ENCODE measurements at regions not wholly inside any gene's neighbourhood (a gene's known extent, or its start where the extent isn't known, plus 50 kb on each side); places are given as distances from the start of the nearest gene placed in this dataset.

DNA sequence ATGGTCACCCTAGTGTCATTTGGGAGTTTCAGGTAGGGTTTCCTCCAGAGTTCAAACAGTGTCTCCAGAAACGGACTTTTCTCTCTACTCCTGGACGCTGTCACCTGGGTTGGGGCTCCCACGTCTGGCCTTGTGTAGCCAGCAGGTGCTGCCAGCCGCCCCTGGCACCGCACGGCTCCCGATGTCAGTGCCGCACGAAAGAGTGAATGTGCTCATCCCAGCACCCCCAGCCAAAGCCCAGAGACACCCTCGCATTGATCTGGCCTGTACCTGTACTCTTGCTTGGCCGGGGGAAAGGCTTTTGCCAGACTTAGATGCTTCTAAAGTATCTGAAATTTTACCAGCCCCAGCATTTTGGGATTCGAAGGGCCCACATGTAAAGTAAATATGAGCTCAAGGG is 351.9 kb downstream of the C16orf95 start:
- no peak for DNase-seq

DNA sequence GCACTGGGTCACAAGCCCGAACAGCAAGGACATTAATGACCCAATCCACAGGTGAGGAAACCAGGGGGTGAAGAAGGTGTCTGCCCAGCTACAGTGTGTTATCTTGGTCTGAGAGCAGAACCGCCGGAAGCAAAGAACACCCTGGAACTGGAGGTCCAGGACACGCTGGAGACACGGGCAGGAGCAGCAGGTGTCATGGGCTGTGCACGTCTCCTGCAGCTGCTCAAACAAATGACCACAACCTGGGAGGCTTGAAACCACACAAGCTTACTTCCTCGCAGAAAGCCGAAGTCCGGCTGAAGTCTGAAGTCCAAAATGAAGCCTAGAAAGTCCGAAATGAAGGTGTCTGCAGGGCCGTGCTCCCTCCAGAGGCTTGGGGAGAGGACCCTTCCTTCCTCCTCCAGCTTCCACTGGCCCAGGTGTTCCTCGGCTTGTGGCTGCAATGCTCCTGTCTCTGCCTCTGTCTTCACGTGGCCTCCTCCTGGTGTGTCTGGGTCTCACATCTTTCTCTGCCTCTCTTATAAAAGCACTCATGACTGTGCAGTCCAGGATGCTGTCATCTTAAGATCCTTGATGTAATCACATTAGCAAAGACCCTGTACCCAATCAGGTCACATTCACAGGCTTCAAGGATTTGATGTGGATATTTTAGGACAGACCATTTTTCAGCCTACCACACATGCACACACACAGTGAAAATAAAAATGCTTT is 351.2 kb downstream of the C16orf95 start:
- DNase-seq, result no peak

GRCh38 chr16:86966777-86967176 is 350.4 kb downstream of the C16orf95 start:
- no peak for DNase-seq

DNA sequence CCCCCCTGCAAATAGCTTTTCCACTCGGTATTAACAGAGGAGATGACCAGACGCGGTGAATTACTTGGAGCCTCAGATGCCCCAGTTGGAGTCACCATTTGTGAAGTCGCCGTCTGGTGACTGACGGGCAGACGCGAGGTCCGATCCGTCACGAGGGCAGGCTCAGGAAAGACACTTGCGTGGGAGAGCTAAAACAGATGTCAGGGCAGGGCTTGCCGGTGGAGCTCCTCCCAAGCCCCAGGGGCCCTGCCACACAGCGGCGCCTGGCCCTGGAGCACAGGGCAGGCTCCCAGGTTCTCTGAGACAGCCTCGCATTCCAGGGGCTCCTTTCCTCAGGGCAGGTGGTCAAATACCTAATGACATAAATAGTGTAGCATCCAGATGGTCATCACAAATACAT is 348.3 kb downstream of the C16orf95 start:
- DNase-seq, result no peak

GRCh38 chr16:86969716-86970115 is 347.5 kb downstream of the C16orf95 start:
- no peak for DNase-seq

DNA sequence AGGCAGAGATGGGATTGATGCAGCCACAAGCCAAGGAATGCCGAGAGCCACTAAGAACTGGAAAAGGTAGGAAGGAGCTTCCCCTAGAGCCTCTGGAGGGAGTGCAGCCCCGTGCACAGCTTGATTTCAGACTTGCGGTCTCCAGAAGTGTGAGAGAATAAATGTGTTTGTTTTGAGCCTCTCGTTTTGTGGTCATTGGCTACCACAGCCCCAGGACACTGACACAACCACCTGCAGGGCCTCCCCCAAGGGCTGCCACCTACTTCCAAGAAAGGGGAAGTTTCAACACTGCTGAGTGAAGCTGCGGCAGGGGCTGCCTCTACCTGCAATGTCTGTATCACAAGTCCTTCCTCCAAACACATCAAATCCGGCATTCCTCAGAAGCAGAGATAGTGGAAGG is 346.9 kb downstream of the C16orf95 start:
- DNase-seq, result no peak

GRCh38 chr16:86970726-86971125 is 346.5 kb downstream of the C16orf95 start:
- no peak for DNase-seq

DNA sequence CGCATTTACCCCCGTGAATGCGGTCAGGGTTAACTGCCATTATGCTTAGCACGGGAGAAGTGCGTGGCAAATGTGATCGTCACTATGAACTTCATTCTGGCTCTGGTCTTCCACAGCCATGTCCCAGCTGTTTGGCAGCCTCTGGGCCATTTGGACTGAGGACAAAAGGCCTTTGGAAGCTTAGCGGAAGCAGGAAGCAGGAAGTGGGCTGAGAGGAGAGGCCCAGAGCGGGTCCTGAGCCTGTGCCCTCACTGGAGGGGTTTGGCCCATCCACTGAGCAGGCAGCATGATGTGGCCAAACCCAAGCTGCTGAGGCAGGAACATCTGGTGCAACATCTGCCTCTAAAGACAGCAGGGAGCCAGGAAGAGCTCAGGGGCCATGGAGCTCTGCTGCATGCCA is 345.9 kb downstream of the C16orf95 start:
- DNase-seq, result no peak

- no peak for DNase-seq
These were observed 343.1 kb downstream of the C16orf95 start for GRCh38 chr16:86974120-86974519.

DNA sequence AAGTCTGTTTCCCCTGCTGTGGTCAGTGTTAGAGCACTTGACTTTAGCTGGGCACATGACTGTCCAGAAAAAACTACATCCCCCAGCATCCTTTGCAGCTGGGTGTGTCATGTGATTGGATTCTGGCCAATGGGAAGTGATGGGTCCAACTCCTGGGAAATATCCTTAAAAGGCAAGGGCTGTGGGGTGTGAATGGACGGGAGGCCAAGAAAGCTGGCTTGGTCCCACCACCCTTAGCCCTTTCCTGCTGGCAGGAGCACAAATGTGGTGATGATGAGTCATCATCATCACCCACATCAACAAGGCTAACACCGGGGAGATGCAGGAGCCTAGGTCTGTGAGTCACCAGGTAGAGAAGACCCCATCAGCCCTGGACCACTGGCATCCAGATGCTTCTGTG is 341.7 kb downstream of the C16orf95 start:
- no peak for DNase-seq

- no peak for DNase-seq
These were observed 340.0 kb downstream of the C16orf95 start for GRCh38 chr16:86977076-86977676.

DNA sequence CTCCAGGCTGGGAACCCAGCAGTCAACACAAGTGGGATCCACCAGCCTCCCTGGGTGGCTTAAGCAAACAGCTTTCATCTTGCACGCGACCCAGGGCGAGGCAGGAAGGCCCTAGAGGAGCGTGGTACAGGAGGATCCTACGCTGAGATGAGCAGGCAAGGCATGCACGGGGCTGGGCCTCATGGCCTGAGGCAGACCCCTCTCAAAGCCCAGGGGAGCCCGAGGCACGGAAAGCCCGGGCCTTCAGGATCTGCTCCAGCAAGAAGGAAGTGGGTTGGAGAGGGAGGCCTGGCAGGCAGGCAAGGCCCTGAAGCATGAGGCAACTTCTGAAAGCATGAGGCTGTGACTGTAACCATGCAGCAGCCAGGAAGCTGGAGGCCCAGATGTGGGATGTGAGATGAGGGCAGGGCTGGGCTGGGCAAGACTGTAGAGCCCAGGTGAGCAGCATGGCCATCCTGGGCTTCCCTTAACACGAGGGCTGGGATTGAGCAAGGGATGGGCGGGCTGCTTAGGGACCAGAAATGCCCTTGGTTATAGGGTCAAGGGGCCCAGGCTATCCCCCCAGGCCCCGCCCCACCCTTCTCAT is 338.7 kb downstream of the C16orf95 start:
- DNase-seq, result no peak

DNA sequence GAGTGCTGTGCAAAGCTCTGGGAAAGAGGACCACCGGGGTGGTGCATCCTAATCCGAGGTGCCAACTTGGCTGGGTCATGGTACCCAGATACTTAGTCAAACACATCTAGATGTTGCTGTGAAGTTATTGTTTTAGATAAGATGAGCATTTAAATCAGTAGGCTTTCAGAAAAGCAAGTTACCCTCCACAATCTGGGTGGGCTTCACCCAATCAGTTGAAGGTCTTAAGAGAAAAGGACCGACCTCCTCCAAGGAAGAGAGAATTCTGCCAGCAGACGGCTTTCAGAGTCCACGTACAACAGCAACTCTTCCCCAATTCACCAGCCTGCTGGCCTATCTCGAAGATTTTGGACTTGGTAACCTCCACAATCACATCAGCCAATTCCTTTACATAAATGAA is 338.1 kb downstream of the C16orf95 start:
- no peak for DNase-seq

DNA sequence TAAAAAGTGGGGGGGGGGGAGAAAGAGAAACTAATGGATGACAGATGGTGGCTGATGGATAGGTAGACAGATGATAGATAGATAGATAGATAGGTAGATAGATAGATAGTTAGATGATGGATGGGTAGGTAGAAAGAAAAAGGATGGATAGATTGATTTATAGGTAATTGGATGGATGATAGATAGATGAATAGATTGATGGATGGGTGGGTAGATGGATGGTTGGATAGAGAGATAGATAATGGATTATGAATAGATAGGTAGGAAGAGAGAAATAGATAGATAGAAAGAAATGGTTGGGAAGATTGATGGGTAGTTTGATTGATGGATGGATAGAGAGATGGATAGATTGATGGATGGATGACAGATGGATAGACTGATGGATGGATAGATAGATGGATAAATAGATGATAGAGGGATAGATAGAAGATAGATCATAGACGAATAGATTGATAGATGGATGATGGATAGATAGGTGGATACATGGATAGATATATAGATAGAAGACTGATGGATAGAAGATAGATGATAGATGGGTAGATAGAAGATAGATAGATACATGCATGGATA is 337.1 kb downstream of the C16orf95 start:
- no peak for DNase-seq

DNA sequence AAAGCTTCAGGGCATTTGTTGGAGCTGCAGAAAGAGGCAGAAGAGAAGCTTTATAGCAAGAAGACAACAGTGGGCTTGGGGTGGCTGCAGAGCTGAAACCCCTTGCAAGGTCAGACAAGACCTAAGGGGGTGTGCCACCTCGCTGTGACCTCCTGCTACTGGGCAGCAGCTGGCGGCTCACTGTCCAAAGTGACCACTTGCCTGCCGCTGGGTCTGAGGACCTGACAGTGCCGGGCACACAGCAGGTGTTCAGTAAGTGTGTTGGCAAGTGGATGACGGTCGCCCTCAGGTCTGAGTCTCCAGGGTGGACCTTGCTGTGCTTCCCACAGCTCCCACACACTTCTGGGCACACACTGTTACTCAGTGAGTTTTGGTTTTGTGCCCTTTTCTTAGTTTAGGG is 336.5 kb downstream of the C16orf95 start:
- no peak for DNase-seq

GRCh38 chr16:86982347-86982596 is 334.9 kb downstream of the C16orf95 start:
- DNase-seq, result no peak

DNA sequence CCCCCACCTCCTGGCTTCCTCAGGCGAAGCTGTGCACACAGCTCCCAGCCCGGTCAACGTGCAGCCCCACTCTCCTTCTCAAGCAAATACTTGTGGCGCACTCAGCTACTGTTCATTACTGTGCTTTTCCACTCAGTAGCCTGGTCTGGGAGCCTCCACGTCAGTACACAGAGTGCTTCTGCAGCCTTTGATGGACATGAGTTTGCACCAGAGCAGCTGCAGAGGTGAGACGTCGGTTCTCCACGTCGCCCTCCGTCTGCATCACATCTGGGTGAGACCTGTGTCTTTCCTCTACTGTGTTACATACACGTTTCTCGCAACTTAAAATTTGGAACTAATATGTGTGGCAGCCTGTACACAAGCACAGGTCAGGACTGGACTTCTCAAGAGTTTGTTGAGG is 334.3 kb downstream of the C16orf95 start:
- no peak for DNase-seq

- DNase-seq, result no peak
These were observed 333.6 kb downstream of the C16orf95 start for GRCh38 chr16:86983621-86984020.

GRCh38 chr16:86984343-86984742 is 332.8 kb downstream of the C16orf95 start:
- no peak for DNase-seq

DNA sequence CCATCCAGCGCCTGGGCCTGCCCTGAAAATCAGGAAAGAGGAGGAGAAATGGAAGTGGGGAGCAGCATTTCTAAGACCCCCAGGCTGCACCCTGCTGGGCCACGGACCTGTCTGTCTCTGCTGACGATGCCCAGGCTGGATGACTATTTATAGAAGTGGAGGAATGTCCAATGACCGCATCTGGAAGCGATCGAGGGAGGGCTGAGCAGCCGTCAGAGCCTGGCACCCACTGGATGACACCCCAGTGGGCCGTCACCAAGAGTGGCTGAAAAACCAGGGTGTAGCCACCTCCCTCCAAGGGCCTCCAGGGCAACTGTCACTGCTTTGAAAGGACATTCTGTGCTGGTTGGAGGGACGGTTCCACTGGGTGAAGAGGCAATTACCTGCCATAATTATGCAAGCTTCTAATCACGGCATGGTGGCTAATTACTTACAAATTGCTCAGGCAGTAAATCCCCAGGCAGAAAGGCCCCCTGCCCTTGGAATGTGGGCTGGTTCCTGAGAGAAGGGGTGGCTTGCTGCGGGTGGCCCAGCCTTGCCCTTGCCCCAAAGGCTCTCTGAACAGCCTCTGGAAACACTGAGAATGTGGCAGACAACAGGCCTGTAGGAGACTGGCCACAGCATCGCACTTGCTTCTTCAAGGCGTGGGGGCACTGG is 332.1 kb downstream of the C16orf95 start:
- DNase-seq, result no peak

DNA sequence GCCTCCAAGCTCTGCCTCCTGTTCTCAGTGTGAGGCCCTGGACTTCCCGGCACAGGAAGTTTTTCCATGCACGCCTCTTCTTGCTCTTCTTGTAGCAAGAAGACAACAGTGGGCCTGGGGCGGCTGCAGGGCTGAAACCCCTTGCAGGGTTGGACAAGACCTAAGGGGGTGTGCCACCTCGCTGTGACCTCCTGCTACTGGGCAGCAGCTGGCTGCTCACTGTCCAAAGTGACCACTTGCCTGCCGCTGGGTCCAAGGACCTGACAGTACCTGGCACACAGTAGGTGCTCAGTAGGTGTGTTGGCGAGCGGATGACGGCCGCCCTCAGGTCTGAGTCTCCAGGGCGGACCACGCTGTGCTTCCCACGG is 331.6 kb downstream of the C16orf95 start:
- no peak for DNase-seq

GRCh38 chr16:86986136-86986535 is 331.1 kb downstream of the C16orf95 start:
- DNase-seq, result no peak

- DNase-seq, result no peak
These were observed 330.2 kb downstream of the C16orf95 start for GRCh38 chr16:86986809-86987487.
